ENCODE measurements at regions not wholly inside any gene's neighbourhood (a gene's known extent, or its start where the extent isn't known, plus 50 kb on each side); places are given as distances from the start of the nearest gene placed in this dataset.

- TF ChIP-seq, protein P1, sequence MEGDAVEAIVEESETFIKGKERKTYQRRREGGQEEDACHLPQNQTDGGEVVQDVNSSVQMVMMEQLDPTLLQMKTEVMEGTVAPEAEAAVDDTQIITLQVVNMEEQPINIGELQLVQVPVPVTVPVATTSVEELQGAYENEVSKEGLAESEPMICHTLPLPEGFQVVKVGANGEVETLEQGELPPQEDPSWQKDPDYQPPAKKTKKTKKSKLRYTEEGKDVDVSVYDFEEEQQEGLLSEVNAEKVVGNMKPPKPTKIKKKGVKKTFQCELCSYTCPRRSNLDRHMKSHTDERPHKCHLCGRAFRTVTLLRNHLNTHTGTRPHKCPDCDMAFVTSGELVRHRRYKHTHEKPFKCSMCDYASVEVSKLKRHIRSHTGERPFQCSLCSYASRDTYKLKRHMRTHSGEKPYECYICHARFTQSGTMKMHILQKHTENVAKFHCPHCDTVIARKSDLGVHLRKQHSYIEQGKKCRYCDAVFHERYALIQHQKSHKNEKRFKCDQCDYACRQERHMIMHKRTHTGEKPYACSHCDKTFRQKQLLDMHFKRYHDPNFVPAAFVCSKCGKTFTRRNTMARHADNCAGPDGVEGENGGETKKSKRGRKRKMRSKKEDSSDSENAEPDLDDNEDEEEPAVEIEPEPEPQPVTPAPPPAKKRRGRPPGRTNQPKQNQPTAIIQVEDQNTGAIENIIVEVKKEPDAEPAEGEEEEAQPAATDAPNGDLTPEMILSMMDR (tag by site-specific recombination; IDR thresholded peaks at IDR 0.05): no peak
- TF ChIP-seq ZNF169 (tag by site-specific recombination; IDR thresholded peaks at IDR 0.05) (no peak), YY1 (tag by site-specific recombination; IDR thresholded peaks at IDR 0.05) (no peak), ZNF76 (tag by site-specific recombination; IDR thresholded peaks at IDR 0.05; ENCODE audit: borderline replicate concordance, low read depth) (no peak), ZNF146 (tag by site-specific recombination; IDR thresholded peaks at IDR 0.05) (no peak), KLF16 (tag by site-specific recombination; IDR thresholded peaks at IDR 0.05) (no peak), FEZF1 (tag by site-specific recombination; IDR thresholded peaks at IDR 0.05) (no peak)
- TF ChIP-seq, protein P2, sequence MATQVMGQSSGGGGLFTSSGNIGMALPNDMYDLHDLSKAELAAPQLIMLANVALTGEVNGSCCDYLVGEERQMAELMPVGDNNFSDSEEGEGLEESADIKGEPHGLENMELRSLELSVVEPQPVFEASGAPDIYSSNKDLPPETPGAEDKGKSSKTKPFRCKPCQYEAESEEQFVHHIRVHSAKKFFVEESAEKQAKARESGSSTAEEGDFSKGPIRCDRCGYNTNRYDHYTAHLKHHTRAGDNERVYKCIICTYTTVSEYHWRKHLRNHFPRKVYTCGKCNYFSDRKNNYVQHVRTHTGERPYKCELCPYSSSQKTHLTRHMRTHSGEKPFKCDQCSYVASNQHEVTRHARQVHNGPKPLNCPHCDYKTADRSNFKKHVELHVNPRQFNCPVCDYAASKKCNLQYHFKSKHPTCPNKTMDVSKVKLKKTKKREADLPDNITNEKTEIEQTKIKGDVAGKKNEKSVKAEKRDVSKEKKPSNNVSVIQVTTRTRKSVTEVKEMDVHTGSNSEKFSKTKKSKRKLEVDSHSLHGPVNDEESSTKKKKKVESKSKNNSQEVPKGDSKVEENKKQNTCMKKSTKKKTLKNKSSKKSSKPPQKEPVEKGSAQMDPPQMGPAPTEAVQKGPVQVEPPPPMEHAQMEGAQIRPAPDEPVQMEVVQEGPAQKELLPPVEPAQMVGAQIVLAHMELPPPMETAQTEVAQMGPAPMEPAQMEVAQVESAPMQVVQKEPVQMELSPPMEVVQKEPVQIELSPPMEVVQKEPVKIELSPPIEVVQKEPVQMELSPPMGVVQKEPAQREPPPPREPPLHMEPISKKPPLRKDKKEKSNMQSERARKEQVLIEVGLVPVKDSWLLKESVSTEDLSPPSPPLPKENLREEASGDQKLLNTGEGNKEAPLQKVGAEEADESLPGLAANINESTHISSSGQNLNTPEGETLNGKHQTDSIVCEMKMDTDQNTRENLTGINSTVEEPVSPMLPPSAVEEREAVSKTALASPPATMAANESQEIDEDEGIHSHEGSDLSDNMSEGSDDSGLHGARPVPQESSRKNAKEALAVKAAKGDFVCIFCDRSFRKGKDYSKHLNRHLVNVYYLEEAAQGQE (tag by site-specific recombination; IDR thresholded peaks at IDR 0.05): no peak
- TF ChIP-seq, protein P3, sequence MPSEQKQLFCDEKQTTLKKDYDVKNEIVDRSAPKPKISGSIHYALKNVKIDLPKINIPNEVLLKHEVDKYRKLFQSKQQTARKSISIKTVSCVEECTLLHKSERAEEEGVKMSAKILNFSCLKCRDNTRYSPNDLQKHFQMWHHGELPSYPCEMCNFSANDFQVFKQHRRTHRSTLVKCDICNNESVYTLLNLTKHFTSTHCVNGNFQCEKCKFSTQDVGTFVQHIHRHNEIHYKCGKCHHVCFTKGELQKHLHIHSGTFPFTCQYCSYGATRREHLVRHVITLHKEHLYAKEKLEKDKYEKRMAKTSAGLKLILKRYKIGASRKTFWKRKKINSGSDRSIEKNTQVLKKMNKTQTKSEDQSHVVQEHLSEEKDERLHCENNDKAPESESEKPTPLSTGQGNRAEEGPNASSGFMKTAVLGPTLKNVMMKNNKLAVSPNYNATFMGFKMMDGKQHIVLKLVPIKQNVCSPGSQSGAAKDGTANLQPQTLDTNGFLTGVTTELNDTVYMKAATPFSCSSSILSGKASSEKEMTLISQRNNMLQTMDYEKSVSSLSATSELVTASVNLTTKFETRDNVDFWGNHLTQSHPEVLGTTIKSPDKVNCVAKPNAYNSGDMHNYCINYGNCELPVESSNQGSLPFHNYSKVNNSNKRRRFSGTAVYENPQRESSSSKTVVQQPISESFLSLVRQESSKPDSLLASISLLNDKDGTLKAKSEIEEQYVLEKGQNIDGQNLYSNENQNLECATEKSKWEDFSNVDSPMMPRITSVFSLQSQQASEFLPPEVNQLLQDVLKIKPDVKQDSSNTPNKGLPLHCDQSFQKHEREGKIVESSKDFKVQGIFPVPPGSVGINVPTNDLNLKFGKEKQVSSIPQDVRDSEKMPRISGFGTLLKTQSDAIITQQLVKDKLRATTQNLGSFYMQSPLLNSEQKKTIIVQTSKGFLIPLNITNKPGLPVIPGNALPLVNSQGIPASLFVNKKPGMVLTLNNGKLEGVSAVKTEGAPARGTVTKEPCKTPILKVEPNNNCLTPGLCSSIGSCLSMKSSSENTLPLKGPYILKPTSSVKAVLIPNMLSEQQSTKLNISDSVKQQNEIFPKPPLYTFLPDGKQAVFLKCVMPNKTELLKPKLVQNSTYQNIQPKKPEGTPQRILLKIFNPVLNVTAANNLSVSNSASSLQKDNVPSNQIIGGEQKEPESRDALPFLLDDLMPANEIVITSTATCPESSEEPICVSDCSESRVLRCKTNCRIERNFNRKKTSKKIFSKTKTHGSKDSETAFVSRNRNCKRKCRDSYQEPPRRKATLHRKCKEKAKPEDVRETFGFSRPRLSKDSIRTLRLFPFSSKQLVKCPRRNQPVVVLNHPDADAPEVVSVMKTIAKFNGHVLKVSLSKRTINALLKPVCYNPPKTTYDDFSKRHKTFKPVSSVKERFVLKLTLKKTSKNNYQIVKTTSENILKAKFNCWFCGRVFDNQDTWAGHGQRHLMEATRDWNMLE (tag by site-specific recombination; conservative IDR thresholded peaks at IDR 0.05; ENCODE audit: low read depth): no peak
- TF ChIP-seq, protein P4, sequence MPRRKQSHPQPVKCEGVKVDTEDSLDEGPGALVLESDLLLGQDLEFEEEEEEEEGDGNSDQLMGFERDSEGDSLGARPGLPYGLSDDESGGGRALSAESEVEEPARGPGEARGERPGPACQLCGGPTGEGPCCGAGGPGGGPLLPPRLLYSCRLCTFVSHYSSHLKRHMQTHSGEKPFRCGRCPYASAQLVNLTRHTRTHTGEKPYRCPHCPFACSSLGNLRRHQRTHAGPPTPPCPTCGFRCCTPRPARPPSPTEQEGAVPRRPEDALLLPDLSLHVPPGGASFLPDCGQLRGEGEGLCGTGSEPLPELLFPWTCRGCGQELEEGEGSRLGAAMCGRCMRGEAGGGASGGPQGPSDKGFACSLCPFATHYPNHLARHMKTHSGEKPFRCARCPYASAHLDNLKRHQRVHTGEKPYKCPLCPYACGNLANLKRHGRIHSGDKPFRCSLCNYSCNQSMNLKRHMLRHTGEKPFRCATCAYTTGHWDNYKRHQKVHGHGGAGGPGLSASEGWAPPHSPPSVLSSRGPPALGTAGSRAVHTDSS (tag by site-specific recombination; IDR thresholded peaks at IDR 0.05): no peak
Measured at GRCh38 chr6:82114748-82115147, 132.8 kb downstream of the IBTK start.

All from HEK293 (cell line).